ENCODE measurements at regions not wholly inside any gene's neighbourhood (a gene's known extent, or its start where the extent isn't known, plus 50 kb on each side); places are given as distances from the start of the nearest gene placed in this dataset.

- TF ChIP-seq CTCF (IDR thresholded peaks at IDR 0.05; ENCODE audit: insufficient read depth, low read length, poor library complexity, severe bottlenecking): no peak
- DNase-seq (ENCODE audit: extremely low read depth, insufficient read length): no peak
- Histone ChIP-seq H3K27me3 (replicated peaks; ENCODE audit: control insufficient read depth, insufficient read depth, low read length) (no peaks in the 10 kb centered on the region; the same call in 1 of the 2 replicates), H3K4me3 (replicated peaks; ENCODE audit: low read depth, low read length) (no peak overlapping the region), H3K36me3 (ENCODE audit: control insufficient read depth, insufficient read depth, low read length) (no peaks in the 10 kb centered on the region)
Observed at GRCh38 chr14:24725311-24725710, 91.3 kb upstream of the GZMB start.

DNA sequence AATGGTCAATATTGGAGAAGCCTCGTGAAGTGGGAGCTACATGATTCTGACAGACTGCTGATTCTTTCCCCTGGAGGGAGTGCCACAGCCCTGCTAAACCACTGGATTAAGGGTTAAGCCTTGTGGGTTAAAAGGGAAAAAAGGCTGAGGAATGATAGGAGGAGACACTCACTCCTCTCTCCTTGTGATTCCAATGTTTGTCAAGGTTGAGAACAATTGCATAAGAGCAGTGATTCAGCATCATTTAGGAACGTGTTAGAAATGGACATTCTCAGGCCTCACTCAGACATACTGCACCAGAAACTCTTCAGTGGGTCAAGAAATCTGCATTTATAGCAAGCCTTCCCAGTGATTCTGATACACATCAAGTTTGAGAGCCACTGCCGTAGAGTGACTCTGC, 87.8 kb upstream of the GZMB start:
- no peak for TF ChIP-seq CTCF (IDR thresholded peaks at IDR 0.05; ENCODE audit: insufficient read depth, low read length, poor library complexity, severe bottlenecking)
- no peaks in the 10 kb centered on the region for H3K36me3 ChIP-seq (ENCODE audit: control insufficient read depth, insufficient read depth, low read length)
- no peak overlapping the region for H3K4me3 ChIP-seq (replicated peaks; ENCODE audit: low read depth, low read length)
- DNase-seq (ENCODE audit: extremely low read depth, insufficient read length): no peak
- H3K27me3 ChIP-seq (replicated peaks; ENCODE audit: control insufficient read depth, insufficient read depth, low read length): no peaks in the 10 kb centered on the region

GRCh38 chr14:24715239-24715638, 81.2 kb upstream of the GZMB start:
- DNase-seq (ENCODE audit: extremely low read depth, insufficient read length): no peak
- TF ChIP-seq CTCF (IDR thresholded peaks at IDR 0.05; ENCODE audit: insufficient read depth, low read length, poor library complexity, severe bottlenecking): no peak
- Histone ChIP-seq H3K27me3 (replicated peaks; ENCODE audit: control insufficient read depth, insufficient read depth, low read length) (no peaks in the 10 kb centered on the region), H3K36me3 (ENCODE audit: control insufficient read depth, insufficient read depth, low read length) (no peaks in the 10 kb centered on the region), H3K4me3 (replicated peaks; ENCODE audit: low read depth, low read length) (no peak overlapping the region)

DNA sequence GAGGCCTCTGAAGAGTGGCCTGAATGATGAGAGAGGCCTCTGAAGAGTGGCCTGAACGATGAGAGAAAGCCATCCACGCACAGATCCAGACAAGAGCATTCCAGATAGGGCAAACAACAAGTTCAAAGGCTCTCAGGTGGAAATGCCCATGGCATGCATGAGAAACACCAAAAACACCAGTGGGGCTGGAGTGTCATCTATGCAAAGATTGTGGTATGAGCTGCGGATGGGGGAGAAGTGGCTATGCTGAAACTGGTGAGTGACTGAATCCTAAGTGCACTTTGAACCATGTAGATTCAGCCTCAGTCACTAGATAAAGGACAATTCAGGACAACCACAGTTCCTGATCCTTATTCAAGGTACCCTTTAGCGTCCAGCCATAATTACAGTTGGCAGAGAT, 79.4 kb upstream of the GZMB start:
- TF ChIP-seq CTCF (IDR thresholded peaks at IDR 0.05; ENCODE audit: insufficient read depth, low read length, poor library complexity, severe bottlenecking): no peak
- no peak for DNase-seq (ENCODE audit: extremely low read depth, insufficient read length)
- no peak overlapping the region for H3K4me3 ChIP-seq (replicated peaks; ENCODE audit: low read depth, low read length)
- no peaks in the 10 kb centered on the region for H3K36me3 ChIP-seq (ENCODE audit: control insufficient read depth, insufficient read depth, low read length)
- no peaks in the 10 kb centered on the region for H3K27me3 ChIP-seq (replicated peaks; ENCODE audit: control insufficient read depth, insufficient read depth, low read length)

DNA sequence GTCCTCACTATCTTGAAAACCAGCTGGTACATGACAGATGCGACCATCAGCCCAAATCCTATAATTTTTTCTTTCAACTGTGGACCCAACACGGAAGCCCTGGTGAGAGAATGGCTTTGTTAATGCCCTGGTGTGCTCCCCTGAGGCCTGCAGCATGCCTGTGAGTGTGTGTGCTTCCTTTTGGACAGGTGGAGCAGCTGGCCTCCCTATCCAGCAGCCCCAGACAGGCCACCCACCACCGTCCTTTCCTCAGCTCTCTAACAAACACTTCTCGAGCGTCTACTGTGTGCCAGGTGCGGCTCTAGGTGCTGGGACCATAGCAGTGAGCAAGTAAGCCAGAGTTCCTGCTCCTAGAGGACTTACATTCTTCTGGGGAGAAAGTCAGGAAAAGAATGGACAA, 78.9 kb upstream of the GZMB start:
- DNase-seq (ENCODE audit: extremely low read depth, insufficient read length): no peak
- no peaks in the 10 kb centered on the region for H3K36me3 ChIP-seq (ENCODE audit: control insufficient read depth, insufficient read depth, low read length)
- no peak for TF ChIP-seq CTCF (IDR thresholded peaks at IDR 0.05; ENCODE audit: insufficient read depth, low read length, poor library complexity, severe bottlenecking)
- no peaks in the 10 kb centered on the region for H3K27me3 ChIP-seq (replicated peaks; ENCODE audit: control insufficient read depth, insufficient read depth, low read length)
- no peak overlapping the region for H3K4me3 ChIP-seq (replicated peaks; ENCODE audit: low read depth, low read length)

DNA sequence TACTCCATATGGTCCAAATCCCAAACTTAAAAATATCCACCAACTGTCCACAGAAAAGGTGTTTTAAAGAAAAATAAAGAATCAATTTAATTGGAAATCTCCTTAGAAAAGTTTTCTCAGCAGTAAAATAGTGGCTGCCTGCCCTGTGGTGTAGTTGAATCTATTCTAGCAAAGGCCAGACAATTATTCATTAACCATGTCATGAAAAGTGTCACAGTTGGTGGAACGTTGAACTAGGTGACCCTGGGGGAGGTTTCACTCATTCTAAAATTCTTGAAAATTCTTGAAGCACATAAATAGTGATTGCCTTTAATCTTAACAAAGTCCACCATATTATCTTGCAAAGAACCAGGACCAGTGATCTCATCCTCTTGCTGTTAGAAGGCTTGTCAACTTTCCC, 78.4 kb upstream of the GZMB start:
- H3K36me3 ChIP-seq (ENCODE audit: control insufficient read depth, insufficient read depth, low read length): no peaks in the 10 kb centered on the region
- DNase-seq (ENCODE audit: extremely low read depth, insufficient read length): no peak
- no peak for TF ChIP-seq CTCF (IDR thresholded peaks at IDR 0.05; ENCODE audit: insufficient read depth, low read length, poor library complexity, severe bottlenecking)
- H3K27me3 ChIP-seq (replicated peaks; ENCODE audit: control insufficient read depth, insufficient read depth, low read length): no peaks in the 10 kb centered on the region
- H3K4me3 ChIP-seq (replicated peaks; ENCODE audit: low read depth, low read length): no peak overlapping the region
